BLaER1 treated with 17β-estradiol and CSF1 and Interleukin-3, amounts not matched to agents 10 nM and 100 nM (cell line): ENCODE measurements at regions not wholly inside any gene's neighbourhood (a gene's known extent, or its start where the extent isn't known, plus 50 kb on each side); places are given as distances from the start of the nearest gene placed in this dataset.

ENCODE experiments used
- H3K27ac ChIP-seq, 11 experiments: shearing (Covaris generic); formaldehyde crosslinking; 2 replicates each; pipeline ENCODE4 v1.8.1; 2022
- H3K27me3 ChIP-seq, 11 experiments: shearing (Covaris generic); formaldehyde crosslinking; 2 replicates each; pipeline ENCODE4 v1.8.1; 2022
- H3K36me3 ChIP-seq, 11 experiments: shearing (Covaris generic); formaldehyde crosslinking; 2 replicates each; pipeline ENCODE4 v1.8.1; 2022
- H3K4me1 ChIP-seq, 10 experiments: shearing (Covaris generic); formaldehyde crosslinking; 2 replicates each; pipeline ENCODE4 v1.8.1; 2022
- H3K4me2 ChIP-seq, 11 experiments: shearing (Covaris generic); formaldehyde crosslinking; 2 replicates each; pipeline ENCODE4 v1.8.1; 2022
- H3K4me3 ChIP-seq, 10 experiments: shearing (Covaris generic); formaldehyde crosslinking; 2 replicates each; pipeline ENCODE4 v1.8.1; 2022
- H3K9ac ChIP-seq, 11 experiments: shearing (Covaris generic); formaldehyde crosslinking; 2 replicates each; pipeline ENCODE4 v1.8.1; 2022
- H3K9me3 ChIP-seq, 11 experiments: shearing (Covaris generic); formaldehyde crosslinking; replicated peaks in 1 of 11; 2 replicates each; pipeline ENCODE4 v1.8.1; 2022
- H4K20me1 ChIP-seq, 11 experiments: shearing (Covaris generic); formaldehyde crosslinking; 2 replicates each; pipeline ENCODE4 v1.8.1; 2022
- Cebpa-rat ChIP-seq, 11 experiments: shearing (Covaris generic); IDR thresholded peaks; 2 replicates each; pipeline ENCODE4 v1.8.1; 2022

DNA sequence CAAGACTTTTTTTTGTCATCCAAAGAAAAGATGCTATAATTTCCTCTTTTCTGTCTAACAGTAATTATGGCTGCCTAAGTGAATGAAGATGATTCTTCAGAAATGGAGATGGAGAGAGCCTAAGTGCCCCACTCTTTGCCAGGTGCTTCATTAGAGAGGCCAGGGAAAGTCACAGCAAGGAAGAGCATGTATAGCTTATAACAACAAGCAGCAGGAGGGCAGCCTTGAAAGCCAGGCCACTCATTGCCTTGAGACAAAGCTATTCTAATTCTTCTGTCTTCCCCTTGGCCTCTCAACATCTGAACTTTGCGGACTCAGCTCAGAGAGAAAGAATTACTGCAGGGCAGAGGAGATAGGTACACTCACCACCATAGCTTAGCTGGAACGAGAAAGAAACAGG, 112.0 kb upstream of the ZNF366 start:
- Histone ChIP-seq H3K9me3 (no peaks in the 10 kb centered on the region; a peak in 1 of 22 replicates), H3K9ac (no peak overlapping the region), H3K27me3 (no peaks in the 10 kb centered on the region), H3K4me1 (peaks cover 0 to 14% (median 2%) of the 10 kb centered on the region in 10 experiments; a peak in 4 of 20 replicates), H3K27ac (no peak overlapping the region), H3K4me2 (peak overlapping the region in 2 of 11 experiments; percentile 7 to 19; a peak in 2 of 22 replicates), H3K36me3 (no peaks in the 10 kb centered on the region), H4K20me1 (no peaks in the 10 kb centered on the region), H3K4me3 (no peak overlapping the region)
- no peak for TF ChIP-seq Cebpa-rat (IDR thresholded peaks at IDR 0.05)

GRCh38 chr5:72618708-72619107, 111.5 kb upstream of the ZNF366 start:
- Histone ChIP-seq H3K4me3 (no peak overlapping the region), H3K4me2 (peak overlapping the region in 4 of 11 experiments; percentile 7 to 24 (median 14); a peak in 4 of 22 replicates), H4K20me1 (no peaks in the 10 kb centered on the region), H3K36me3 (no peaks in the 10 kb centered on the region), H3K9ac (no peak overlapping the region), H3K4me1 (peaks cover 0 to 14% (median 2%) of the 10 kb centered on the region in 10 experiments; a peak in 5 of 20 replicates), H3K27me3 (no peaks in the 10 kb centered on the region), H3K9me3 (no peaks in the 10 kb centered on the region; a peak in 1 of 22 replicates), H3K27ac (no peak overlapping the region)
- no peak for TF ChIP-seq Cebpa-rat (IDR thresholded peaks at IDR 0.05)

DNA sequence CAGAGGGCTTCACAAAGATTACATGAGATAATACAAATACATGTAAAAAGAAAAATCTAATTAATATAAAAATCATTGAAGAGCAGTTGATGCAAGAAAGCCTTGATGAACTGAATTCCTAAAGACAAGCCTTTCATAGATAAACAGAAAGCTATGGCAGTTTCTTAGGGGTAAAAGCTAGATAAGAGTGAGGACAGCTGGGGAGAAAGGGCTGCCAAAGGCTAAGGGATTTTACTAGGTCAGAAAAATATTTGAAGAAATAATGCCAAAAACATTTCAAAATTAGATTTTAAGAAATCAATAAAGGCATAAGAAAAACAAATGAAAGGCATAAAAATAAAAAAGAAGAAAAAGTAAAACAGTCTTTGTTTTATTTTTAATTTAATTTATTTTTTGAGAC, 107.9 kb upstream of the ZNF366 start:
- Histone ChIP-seq H3K9ac (no peak overlapping the region), H3K4me1 (peaks cover 0 to 14% (median 2%) of the 10 kb centered on the region in 10 experiments; a peak in 5 of 20 replicates), H3K4me2 (no peak overlapping the region), H3K4me3 (no peak overlapping the region), H3K27me3 (no peaks in the 10 kb centered on the region), H3K9me3 (no peaks in the 10 kb centered on the region; a peak in 1 of 22 replicates), H4K20me1 (no peaks in the 10 kb centered on the region), H3K27ac (no peak overlapping the region), H3K36me3 (no peaks in the 10 kb centered on the region)
- TF ChIP-seq Cebpa-rat (IDR thresholded peaks at IDR 0.05) = no peak

DNA sequence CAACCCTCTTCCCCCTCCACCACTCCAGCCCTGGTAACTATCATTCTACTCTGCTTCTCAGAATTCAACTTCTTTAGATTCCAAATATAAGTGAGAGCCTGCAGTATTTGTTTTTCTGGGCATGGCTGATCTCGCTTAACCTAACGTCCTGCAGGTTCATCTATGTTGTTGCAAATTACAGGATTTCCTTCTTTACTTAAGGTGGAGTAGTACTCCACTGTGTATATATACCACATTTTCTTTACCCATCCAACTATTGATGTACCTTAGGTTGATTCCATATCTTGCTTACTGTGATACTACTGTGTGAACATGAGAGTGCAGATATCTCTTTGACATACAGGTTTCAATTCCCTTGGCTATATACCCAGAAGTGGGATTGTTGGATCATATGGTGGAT, 106.3 kb upstream of the ZNF366 start:
- Histone ChIP-seq H3K4me2 (no peak overlapping the region), H3K9ac (no peak overlapping the region), H3K4me1 (peaks cover 0 to 6% (median 0%) of the 10 kb centered on the region in 10 experiments; a peak in 4 of 20 replicates), H4K20me1 (no peaks in the 10 kb centered on the region), H3K27me3 (no peaks in the 10 kb centered on the region), H3K36me3 (no peaks in the 10 kb centered on the region), H3K27ac (no peak overlapping the region), H3K9me3 (no peaks in the 10 kb centered on the region; a peak in 1 of 22 replicates), H3K4me3 (no peak overlapping the region)
- no peak for TF ChIP-seq Cebpa-rat (IDR thresholded peaks at IDR 0.05)

DNA sequence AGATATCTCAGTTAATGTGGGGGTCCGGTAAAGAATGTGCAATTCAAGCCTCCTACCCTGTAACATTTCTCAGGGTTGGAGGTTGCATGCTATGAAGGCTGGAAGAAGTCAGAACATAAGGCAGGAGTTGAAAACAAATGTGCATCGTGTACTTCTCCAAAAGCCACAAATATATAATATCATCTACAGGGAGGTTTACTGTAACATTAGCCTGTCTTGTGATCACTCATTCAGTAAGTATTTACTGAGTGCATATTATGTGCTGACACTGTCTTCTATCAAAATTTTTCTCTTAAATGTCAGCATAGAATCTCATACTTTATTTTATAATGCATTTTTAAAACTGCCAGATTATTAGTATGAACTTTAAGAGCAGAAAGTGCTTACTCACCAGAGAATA, 105.6 kb upstream of the ZNF366 start:
- H3K4me3 ChIP-seq = no peak overlapping the region

GRCh38 chr5:72611118-72611730, 104.0 kb upstream of the ZNF366 start:
- H3K9me3 ChIP-seq = no peaks in the 10 kb centered on the region
- H3K9ac ChIP-seq = no peak overlapping the region
- no peak for TF ChIP-seq Cebpa-rat (IDR thresholded peaks at IDR 0.05)
- peaks cover 0 to 5% (median 0%) of the 10 kb centered on the region in 10 experiments; a peak in 1 of 20 replicates for H3K4me1 ChIP-seq
- no peaks in the 10 kb centered on the region for H3K27me3 ChIP-seq
- no peaks in the 10 kb centered on the region for H3K36me3 ChIP-seq
- H4K20me1 ChIP-seq = no peaks in the 10 kb centered on the region
- H3K27ac ChIP-seq = no peak overlapping the region
- no peak overlapping the region for H3K4me3 ChIP-seq
- no peak overlapping the region for H3K4me2 ChIP-seq

More for the DNA sequence above, 105.6 kb upstream of the ZNF366 start:
- Histone ChIP-seq H3K36me3 (no peaks in the 10 kb centered on the region), H4K20me1 (no peaks in the 10 kb centered on the region), H3K27ac (no peak overlapping the region), H3K9ac (no peak overlapping the region), H3K27me3 (no peaks in the 10 kb centered on the region), H3K4me2 (no peak overlapping the region), H3K9me3 (no peaks in the 10 kb centered on the region; a peak in 1 of 22 replicates), H3K4me1 (peaks cover 0 to 5% (median 0%) of the 10 kb centered on the region in 10 experiments; a peak in 1 of 20 replicates)
- TF ChIP-seq Cebpa-rat (IDR thresholded peaks at IDR 0.05) = no peak

- Histone ChIP-seq H3K9me3 (no peaks in the 10 kb centered on the region), H3K4me1 (peaks cover 0 to 5% (median 0%) of the 10 kb centered on the region in 10 experiments; a peak in 1 of 20 replicates), H3K4me3 (no peak overlapping the region), H4K20me1 (no peaks in the 10 kb centered on the region), H3K27me3 (no peaks in the 10 kb centered on the region), H3K4me2 (no peak overlapping the region), H3K9ac (no peak overlapping the region), H3K36me3 (no peaks in the 10 kb centered on the region), H3K27ac (no peak overlapping the region)
- TF ChIP-seq Cebpa-rat (IDR thresholded peaks at IDR 0.05) = no peak
Observed at GRCh38 chr5:72608926-72609325, 101.7 kb upstream of the ZNF366 start.

- no peak overlapping the region for H3K4me3 ChIP-seq
- no peak overlapping the region for H3K4me2 ChIP-seq
- H3K36me3 ChIP-seq = no peaks in the 10 kb centered on the region
- H3K4me1 ChIP-seq = no peaks in the 10 kb centered on the region
- no peaks in the 10 kb centered on the region for H4K20me1 ChIP-seq
- H3K27me3 ChIP-seq = no peaks in the 10 kb centered on the region
- H3K9ac ChIP-seq = no peak overlapping the region
- H3K9me3 ChIP-seq = no peaks in the 10 kb centered on the region
- H3K27ac ChIP-seq = no peak overlapping the region
- TF ChIP-seq Cebpa-rat (IDR thresholded peaks at IDR 0.05) = no peak
Observed at GRCh38 chr5:72608297-72608696, 101.1 kb upstream of the ZNF366 start.

DNA sequence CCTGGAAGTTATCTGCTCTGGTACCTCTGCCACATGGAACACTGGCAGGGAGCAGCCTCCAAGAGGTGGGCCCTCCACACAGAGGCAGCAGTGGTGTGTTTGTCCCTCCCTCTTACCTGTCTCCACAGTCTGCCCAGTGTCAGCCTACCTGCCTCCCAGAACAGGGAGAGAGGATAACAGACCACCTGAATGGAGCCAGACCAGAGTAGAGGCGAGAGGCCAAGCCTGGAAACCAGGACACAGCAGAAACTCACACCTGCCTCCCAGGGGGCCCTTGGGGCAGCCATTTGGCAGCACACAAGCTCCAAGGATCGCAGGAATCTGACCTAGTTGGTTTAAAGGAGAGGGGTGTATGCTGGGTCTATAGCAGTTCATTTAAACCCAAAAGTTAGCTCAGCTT, 100.2 kb upstream of the ZNF366 start:
- Histone ChIP-seq H3K9me3 (peaks cover 0 to under 1% (median 0%) of the 10 kb centered on the region in 11 experiments; a peak in 1 of 22 replicates), H3K4me2 (no peak overlapping the region)

GRCh38 chr5:72606525-72606924, 99.3 kb upstream of the ZNF366 start:
- no peak for TF ChIP-seq Cebpa-rat (IDR thresholded peaks at IDR 0.05)
- H3K27ac ChIP-seq = no peak overlapping the region
- no peaks in the 10 kb centered on the region for H3K36me3 ChIP-seq
- no peaks in the 10 kb centered on the region for H4K20me1 ChIP-seq
- H3K4me3 ChIP-seq = no peak overlapping the region
- peaks cover 0 to 7% (median 0%) of the 10 kb centered on the region in 11 experiments; a peak in 3 of 22 replicates for H3K9me3 ChIP-seq
- H3K27me3 ChIP-seq = no peaks in the 10 kb centered on the region
- H3K4me1 ChIP-seq = no peaks in the 10 kb centered on the region
- no peak overlapping the region for H3K4me2 ChIP-seq
- no peak overlapping the region for H3K9ac ChIP-seq

More for the DNA sequence above, 100.2 kb upstream of the ZNF366 start:
- Histone ChIP-seq H3K9ac (no peak overlapping the region), H3K36me3 (no peaks in the 10 kb centered on the region), H3K27me3 (no peaks in the 10 kb centered on the region), H3K4me1 (no peaks in the 10 kb centered on the region), H4K20me1 (no peaks in the 10 kb centered on the region), H3K27ac (no peak overlapping the region), H3K4me3 (no peak overlapping the region)
- no peak for TF ChIP-seq Cebpa-rat (IDR thresholded peaks at IDR 0.05)
